ENCODE measurements at regions not wholly inside any gene's neighbourhood (a gene's known extent, or its start where the extent isn't known, plus 50 kb on each side); places are given as distances from the start of the nearest gene placed in this dataset.

DNA sequence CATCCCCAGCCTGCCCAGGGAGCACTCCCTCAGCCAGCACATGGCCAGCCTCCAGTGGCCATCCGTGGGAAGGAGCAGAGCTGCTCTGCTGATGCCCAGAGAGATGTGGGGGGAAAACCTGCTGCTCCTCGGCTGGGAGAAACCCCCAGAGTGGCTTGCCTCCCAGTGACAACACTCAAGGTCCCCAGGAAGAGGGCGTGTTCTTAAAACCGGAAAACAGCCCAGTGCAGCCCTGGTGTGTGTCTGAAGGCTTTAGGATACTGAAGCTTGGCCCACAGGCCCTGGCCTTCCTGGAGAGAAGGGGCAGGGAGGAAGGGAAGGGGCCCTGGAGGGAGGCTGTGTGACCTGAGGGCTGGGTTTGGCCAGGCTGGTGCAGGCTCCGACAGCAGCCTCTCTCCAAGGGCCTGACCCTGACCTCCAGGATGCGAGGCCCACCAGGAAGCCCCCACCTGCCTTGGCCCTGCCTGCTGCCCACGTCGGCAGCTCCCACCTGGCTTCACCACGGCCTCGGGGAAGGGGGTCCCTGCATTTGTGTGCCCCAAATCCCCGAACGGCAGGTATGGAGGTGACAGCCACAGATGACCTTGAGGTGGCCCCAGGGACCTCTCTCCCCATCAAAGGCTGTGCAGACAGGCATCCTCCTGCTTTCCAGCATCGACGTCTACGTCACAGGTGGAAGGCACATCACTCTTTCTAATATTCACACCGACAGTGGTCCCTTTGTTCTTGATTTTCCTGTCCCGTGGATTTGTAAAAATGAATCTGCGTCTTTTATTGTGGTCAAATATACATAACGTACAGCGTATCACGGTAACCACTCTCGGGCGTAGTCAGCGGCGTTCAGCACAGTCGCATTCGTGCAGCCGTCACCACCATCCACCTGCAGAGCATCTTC is 190.0 kb upstream of the C14orf180 start:
- Histone ChIP-seq H3K27ac (ENCODE audit: low read length) (peak overlapping the region; percentile 14), H3K4me1 (ENCODE audit: control insufficient read depth, insufficient read depth, low read length) (peaks cover 79% of the 10 kb centered on the region), H3K36me3 (ENCODE audit: control insufficient read depth, insufficient read depth, low read length) (no peaks in the 10 kb centered on the region), H3K9me3 (ENCODE audit: control insufficient read depth, insufficient read depth, low read length) (no peaks in the 10 kb centered on the region), H3K4me3 (ENCODE audit: low read length) (no peak overlapping the region), H3K27me3 (ENCODE audit: control insufficient read depth, insufficient read depth, low read length) (no peaks in the 10 kb centered on the region)
- DNase-seq (peak; percentile 9 to 81), ATAC-seq (peak in 1 of 3 donors; percentile 30)
- WGBS (ENCODE audit: insufficient coverage): 72% methylated on average over 28 of the region's 28 CpGs
- intact Hi-C loops (cut with micrococcal nuclease): no loop called here
- Mint-ChIP-seq H3K4me1 (peaks cover 43 to 47% of the 10 kb centered on the region in 2 donors), H3K9me3 (no peaks in the 10 kb centered on the region), H3K27ac (peak overlapping the region; percentile 63 to 89), H3K27me3 (ENCODE audit: low read depth in 2 of 2) (peaks cover 0 to 2% of the 10 kb centered on the region in 2 donors), H3K4me3 (peak overlapping the region; percentile 72), H3K36me3 (no peaks in the 10 kb centered on the region)
- TF ChIP-seq, protein P1, sequence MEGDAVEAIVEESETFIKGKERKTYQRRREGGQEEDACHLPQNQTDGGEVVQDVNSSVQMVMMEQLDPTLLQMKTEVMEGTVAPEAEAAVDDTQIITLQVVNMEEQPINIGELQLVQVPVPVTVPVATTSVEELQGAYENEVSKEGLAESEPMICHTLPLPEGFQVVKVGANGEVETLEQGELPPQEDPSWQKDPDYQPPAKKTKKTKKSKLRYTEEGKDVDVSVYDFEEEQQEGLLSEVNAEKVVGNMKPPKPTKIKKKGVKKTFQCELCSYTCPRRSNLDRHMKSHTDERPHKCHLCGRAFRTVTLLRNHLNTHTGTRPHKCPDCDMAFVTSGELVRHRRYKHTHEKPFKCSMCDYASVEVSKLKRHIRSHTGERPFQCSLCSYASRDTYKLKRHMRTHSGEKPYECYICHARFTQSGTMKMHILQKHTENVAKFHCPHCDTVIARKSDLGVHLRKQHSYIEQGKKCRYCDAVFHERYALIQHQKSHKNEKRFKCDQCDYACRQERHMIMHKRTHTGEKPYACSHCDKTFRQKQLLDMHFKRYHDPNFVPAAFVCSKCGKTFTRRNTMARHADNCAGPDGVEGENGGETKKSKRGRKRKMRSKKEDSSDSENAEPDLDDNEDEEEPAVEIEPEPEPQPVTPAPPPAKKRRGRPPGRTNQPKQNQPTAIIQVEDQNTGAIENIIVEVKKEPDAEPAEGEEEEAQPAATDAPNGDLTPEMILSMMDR (IDR thresholded peaks at IDR 0.05): no peak

DNA sequence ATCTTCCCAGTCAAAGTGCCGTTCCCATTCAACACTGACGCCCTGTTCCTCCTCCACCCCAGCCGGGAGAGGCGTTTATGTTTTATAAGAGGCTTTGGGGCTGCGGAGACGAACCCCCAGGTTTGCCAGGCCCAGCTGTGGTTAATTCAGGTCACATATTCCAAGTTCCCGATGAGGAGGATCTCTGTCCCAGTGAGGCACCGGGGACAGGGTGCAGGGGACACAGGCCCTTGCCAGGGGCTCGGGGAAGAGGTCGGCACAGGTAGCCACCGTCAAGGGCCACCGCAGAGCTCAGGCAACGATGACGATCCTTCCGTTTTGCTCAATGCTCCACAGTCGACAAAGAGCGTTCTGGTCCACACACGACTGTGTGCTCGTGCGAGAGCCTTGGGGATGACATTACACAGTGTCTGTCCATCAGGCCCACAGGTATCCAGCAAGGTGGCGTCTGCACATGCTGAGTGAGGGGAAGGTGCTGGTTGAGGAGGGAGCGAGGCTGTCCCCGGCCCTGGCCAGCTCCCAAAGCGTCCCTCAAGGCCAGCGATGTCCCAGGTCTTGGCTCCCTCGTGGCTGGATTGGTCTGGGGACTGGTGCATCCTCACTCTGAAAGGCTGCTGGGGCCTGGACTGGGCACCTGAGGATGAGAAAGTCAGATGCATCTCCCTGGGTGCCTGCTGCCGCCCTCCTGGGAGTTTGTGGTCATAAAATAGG is 189.2 kb upstream of the C14orf180 start:
- no peak for ATAC-seq
- WGBS (ENCODE audit: insufficient coverage): 94% methylated on average over 27 of the region's 27 CpGs
- no peaks in the 10 kb centered on the region for H3K9me3 ChIP-seq (ENCODE audit: control insufficient read depth, insufficient read depth, low read length)
- no peak overlapping the region for H3K4me3 ChIP-seq (ENCODE audit: low read length)
- Mint-ChIP-seq H3K4me3 (peak overlapping the region; percentile 31), H3K4me1 (peaks cover 51 to 55% of the 10 kb centered on the region in 2 donors), H3K9me3 (no peaks in the 10 kb centered on the region), H3K27ac (peak overlapping the region; percentile 61 to 89), H3K27me3 (ENCODE audit: low read depth in 2 of 2) (peaks cover 0 to 2% of the 10 kb centered on the region in 2 donors), H3K36me3 (no peaks in the 10 kb centered on the region)
- intact Hi-C loops (cut with micrococcal nuclease): no loop called here
- peaks cover 86% of the 10 kb centered on the region for H3K4me1 ChIP-seq (ENCODE audit: control insufficient read depth, insufficient read depth, low read length)
- DNase-seq: peak; percentile 9 to 25
- no peak overlapping the region for H3K27ac ChIP-seq (ENCODE audit: low read length)
- H3K27me3 ChIP-seq (ENCODE audit: control insufficient read depth, insufficient read depth, low read length): no peaks in the 10 kb centered on the region
- H3K36me3 ChIP-seq (ENCODE audit: control insufficient read depth, insufficient read depth, low read length): no peaks in the 10 kb centered on the region
- TF ChIP-seq, protein P1 (IDR thresholded peaks at IDR 0.05): no peak

DNA sequence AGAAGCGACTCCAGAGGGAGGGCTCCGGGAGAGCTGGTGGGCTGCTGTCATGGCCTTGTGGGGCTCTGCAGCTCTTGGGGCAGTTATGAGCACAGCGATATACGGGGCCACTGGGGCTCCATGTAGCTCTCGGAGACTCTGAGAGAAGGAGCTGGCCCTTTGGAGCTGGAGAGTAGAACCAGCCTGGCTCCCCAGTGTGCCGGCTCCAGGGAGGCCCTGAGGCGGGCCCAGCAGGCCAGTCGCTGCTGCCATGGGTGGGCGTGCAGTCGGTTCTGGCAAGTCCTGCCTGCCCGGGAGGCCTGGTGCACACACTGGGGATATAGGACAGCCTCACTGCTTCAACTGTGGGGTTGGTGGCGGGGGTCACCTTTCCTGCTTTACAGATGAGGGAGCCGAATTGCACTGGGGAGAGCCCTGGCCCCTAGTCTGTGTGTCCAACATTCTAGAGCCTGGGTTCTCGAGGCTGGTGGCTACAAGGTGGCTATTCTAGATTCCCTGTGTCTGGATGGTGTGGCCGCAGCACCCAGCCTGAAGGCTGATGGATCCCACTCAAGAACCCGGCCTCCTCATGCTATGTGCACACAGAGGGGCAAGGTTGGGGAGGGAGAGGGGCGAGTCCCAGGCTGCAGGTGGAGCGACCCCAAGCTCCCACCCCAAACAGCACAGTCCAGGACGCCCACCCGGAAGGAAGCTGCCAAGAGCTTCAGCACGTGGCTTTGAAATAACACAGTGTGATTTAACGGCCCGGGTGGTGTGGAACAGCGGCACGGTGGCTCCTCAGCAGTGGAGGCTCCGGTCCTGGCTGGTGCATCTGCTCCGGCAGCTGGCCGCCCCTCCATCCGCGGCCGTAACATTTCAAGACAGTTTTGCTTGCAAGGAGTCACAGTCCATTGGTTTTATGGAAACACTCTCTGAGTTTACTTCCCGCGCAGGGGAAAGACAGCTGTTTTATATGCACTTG is 188.3 kb upstream of the C14orf180 start:
- peak; percentile 15 to 22 for DNase-seq
- H3K4me3 ChIP-seq (ENCODE audit: low read length): no peak overlapping the region
- peaks cover 88% of the 10 kb centered on the region for H3K4me1 ChIP-seq (ENCODE audit: control insufficient read depth, insufficient read depth, low read length)
- WGBS (ENCODE audit: insufficient coverage): 65% methylated on average over 33 of the region's 33 CpGs
- Mint-ChIP-seq H3K36me3 (no peaks in the 10 kb centered on the region), H3K9me3 (no peaks in the 10 kb centered on the region), H3K4me1 (peaks cover 56 to 62% of the 10 kb centered on the region in 2 donors), H3K4me3 (peak overlapping the region; percentile 72), H3K27ac (peak overlapping the region; percentile 89 to 91), H3K27me3 (ENCODE audit: low read depth in 2 of 2) (no peaks in the 10 kb centered on the region)
- TF ChIP-seq, protein P1 (IDR thresholded peaks at IDR 0.05): no peak
- no peaks in the 10 kb centered on the region for H3K36me3 ChIP-seq (ENCODE audit: control insufficient read depth, insufficient read depth, low read length)
- no peaks in the 10 kb centered on the region for H3K9me3 ChIP-seq (ENCODE audit: control insufficient read depth, insufficient read depth, low read length)
- H3K27me3 ChIP-seq (ENCODE audit: control insufficient read depth, insufficient read depth, low read length): no peaks in the 10 kb centered on the region
- intact Hi-C loops (cut with micrococcal nuclease): no loop called here
- ATAC-seq: no peak
- no peak overlapping the region for H3K27ac ChIP-seq (ENCODE audit: low read length)
